Natural killer cell treated with Interleukin-12 subunit alpha and Interleukin-12 subunit beta and Interleukin-15 and Interleukin-18, amount 100 ng/mL, for 72 hours (primary cell): ENCODE measurements at regions not wholly inside any gene's neighbourhood (a gene's known extent, or its start where the extent isn't known, plus 50 kb on each side); places are given as distances from the start of the nearest gene placed in this dataset.

ENCODE experiments used
- ATAC-seq, 2 donors: fragments of 150-1000 bp; cut with Tn5 transposase in 1 of 2; sonication (Bioruptor Pico), chemical (Tn5 transposase) in 1 of 2; 2 replicates each; pipeline ENCODE4 v1.10.0; 2021
- DNase-seq: peaks from one replicate; pipeline ENCODE4 v3.0.0; 2022; ENCODE audit warnings: low spot score
- H3K27ac Mint-ChIP-seq, 2 donors: 1 replicate in 1 of 2; 2 replicates in 1 of 2; pipeline ENCODE4 v1.8.0; 2022; ENCODE audit warnings: mixed read lengths in 2 of 2, mild to moderate bottlenecking in 1 of 2, moderate library complexity in 1 of 2
- H3K27me3 Mint-ChIP-seq, 2 donors: 1 replicate in 1 of 2; 2 replicates in 1 of 2; pipeline ENCODE4 v1.8.0; 2022; ENCODE audit warnings: mixed read lengths in 2 of 2
- H3K36me3 Mint-ChIP-seq: one replicate; pipeline ENCODE4 v1.8.0; 2022; ENCODE audit warnings: mixed read lengths
- H3K4me1 Mint-ChIP-seq, 2 donors: 1 replicate in 1 of 2; 2 replicates in 1 of 2; pipeline ENCODE4 v1.8.0; 2022; ENCODE audit warnings: low read depth in 2 of 2, mixed read lengths in 2 of 2, mild to moderate bottlenecking in 1 of 2
- H3K4me3 Mint-ChIP-seq: one replicate; pipeline ENCODE4 v1.8.0; 2022; ENCODE audit warnings: mixed read lengths
- H3K9me3 Mint-ChIP-seq: 2 replicates; pipeline ENCODE4 v1.8.0; 2022; ENCODE audit warnings: mixed read lengths

DNA sequence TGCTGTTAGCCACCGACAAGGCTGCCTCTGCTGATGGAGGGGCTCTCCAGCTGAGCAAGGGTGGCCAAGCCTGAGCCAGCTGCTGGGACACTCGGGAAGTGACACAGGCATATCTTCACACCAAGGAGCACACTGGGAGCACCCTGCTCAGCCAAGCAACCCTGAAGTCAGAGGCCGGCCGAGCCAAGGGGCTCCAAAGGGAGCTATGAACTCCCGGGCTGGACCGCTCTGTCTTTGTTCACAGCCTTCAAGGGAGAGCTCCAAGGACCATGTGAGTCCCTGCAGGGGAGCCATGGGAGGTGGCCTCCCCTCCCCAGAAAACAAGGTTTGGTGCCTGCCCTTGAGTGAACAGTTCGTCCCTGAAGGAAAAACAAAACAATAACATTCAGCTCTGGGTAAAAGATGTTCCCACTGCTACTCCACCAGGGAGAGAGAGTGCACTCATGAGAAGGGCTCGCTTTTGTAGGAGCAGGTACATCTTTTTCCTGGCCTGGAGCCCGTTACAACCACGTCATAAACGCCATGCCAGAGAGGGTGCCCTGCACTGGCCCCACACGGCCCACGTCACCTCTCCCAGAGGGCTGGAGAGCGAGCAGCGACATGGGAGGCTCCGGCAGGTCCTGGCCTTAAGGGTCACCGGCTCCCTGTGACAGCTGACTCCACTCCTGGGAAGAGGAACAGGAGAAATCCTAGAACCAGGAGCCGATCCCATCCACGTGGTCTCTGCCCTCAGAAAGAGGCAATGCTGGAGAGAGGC lies 56.3 kb upstream of the SLC25A33 start:
- H3K4me3 Mint-ChIP-seq = no peak overlapping the region

DNA sequence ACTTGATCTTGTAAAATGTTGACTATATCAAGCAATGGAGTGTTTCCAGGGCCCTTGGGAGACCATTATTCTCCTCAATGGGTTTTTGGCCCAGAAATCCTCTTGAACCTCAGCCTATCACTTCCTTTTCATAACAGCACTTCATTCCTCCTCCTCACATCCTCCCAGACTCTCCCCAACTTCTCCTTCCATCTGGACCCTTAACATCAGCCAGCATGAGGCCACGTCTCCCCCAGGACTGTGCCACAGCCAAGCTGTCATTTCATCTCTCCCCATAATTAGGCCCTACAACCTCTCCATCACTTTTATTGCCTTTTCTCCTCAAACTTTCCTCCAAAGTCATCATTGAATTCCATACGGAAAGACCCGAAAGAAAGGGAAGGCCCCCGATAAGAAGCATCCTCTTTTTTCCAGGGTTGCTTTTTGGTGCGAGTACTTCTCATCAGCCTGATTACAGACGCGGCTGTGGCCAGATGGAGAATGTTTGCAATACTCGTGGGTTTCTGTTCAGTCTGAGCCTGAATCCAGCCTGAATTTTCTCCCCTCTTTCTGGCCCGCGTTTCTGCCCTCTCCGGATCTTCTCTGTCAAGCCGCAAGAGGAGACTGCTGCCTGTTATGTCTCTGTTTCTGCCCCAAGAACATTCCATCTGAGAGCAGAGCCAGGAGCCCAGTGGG lies 52.7 kb upstream of the SLC25A33 start:
- Mint-ChIP-seq H3K36me3 (no peaks in the 10 kb centered on the region), H3K27ac (no peak overlapping the region), H3K27me3 (peaks cover 0 to 10% of the 10 kb centered on the region in 2 donors), H3K4me3 (no peak overlapping the region), H3K4me1 (no peaks in the 10 kb centered on the region), H3K9me3 (no peaks in the 10 kb centered on the region)
- DNase-seq (no peak), ATAC-seq (no peak)

More for the DNA sequence above, 56.3 kb upstream of the SLC25A33 start:
- H3K27me3 Mint-ChIP-seq = peaks cover 5 to 12% of the 10 kb centered on the region in 2 donors
- no peaks in the 10 kb centered on the region for H3K4me1 Mint-ChIP-seq
- H3K27ac Mint-ChIP-seq = no peak overlapping the region
- no peaks in the 10 kb centered on the region for H3K9me3 Mint-ChIP-seq
- H3K36me3 Mint-ChIP-seq = no peaks in the 10 kb centered on the region
- DNase-seq (no peak), ATAC-seq (peak in 1 of 2 donors; percentile 24)
